Endothelial cell (in vitro differentiated cells): ENCODE measurements at regions not wholly inside any gene's neighbourhood (a gene's known extent, or its start where the extent isn't known, plus 50 kb on each side); places are given as distances from the start of the nearest gene placed in this dataset.

ENCODE experiments used
- DNase-seq: peaks from one replicate; pipeline ENCODE4 v3.0.0; 2021; ENCODE audit warnings: low spot score
- H3K27ac Mint-ChIP-seq: one replicate; pipeline ENCODE4 v1.8.0; 2021; ENCODE audit warnings: mixed read lengths, inconsistent platforms; ENCODE audit not compliant: unreplicated experiment
- H3K27me3 Mint-ChIP-seq: one replicate; pipeline ENCODE4 v1.8.0; 2021; ENCODE audit warnings: mild to moderate bottlenecking, moderate library complexity, mixed read lengths, inconsistent platforms; ENCODE audit not compliant: unreplicated experiment
- H3K36me3 Mint-ChIP-seq: one replicate; pipeline ENCODE4 v1.8.0; 2021; ENCODE audit warnings: mild to moderate bottlenecking, low read depth, mixed read lengths, inconsistent platforms; ENCODE audit not compliant: unreplicated experiment
- H3K4me1 Mint-ChIP-seq: one replicate; pipeline ENCODE4 v1.8.0; 2021; ENCODE audit warnings: mild to moderate bottlenecking, mixed read lengths, inconsistent platforms; ENCODE audit not compliant: unreplicated experiment
- H3K4me3 Mint-ChIP-seq: one replicate; pipeline ENCODE4 v1.8.0; 2021; ENCODE audit warnings: mild to moderate bottlenecking, mixed read lengths, inconsistent platforms; ENCODE audit not compliant: unreplicated experiment
- H3K9me3 Mint-ChIP-seq: one replicate; pipeline ENCODE4 v1.8.0; 2021; ENCODE audit warnings: mixed read lengths, inconsistent platforms; ENCODE audit not compliant: unreplicated experiment
- CTCF ChIP-seq: fragments of 200-600 bp; sonication (generic); IDR thresholded peaks from one replicate; pipeline ENCODE4 v1.5.0; 2021; ENCODE audit warnings: antibody characterized with exemption; ENCODE audit not compliant: unreplicated experiment

DNA sequence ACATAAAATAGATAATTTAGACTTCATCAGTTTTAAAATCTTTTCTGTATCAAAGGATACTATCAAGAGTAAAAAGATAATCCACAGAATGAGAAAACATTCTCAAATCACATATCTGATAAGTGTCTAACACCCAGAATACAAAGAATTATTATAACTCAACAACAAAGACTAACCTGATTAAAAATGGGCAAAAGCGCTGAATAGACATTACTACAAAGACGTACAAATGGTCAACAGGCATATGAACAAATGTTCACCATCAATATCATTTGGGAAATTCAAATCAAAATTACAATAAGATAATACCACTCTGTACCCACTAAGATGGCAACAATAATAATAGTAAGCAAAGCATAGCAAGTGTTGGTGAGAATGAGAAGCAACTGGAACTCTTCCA is 503.8 kb downstream of the CDH26 start:
- no peaks in the 10 kb centered on the region for H3K9me3 Mint-ChIP-seq
- H3K27me3 Mint-ChIP-seq, result peaks cover 3% of the 10 kb centered on the region
- H3K4me1 Mint-ChIP-seq, result no peaks in the 10 kb centered on the region
- no peak overlapping the region for H3K4me3 Mint-ChIP-seq
- DNase-seq, result no peak
- H3K27ac Mint-ChIP-seq, result no peak overlapping the region
- TF ChIP-seq CTCF, result no peak
- no peaks in the 10 kb centered on the region for H3K36me3 Mint-ChIP-seq

DNA sequence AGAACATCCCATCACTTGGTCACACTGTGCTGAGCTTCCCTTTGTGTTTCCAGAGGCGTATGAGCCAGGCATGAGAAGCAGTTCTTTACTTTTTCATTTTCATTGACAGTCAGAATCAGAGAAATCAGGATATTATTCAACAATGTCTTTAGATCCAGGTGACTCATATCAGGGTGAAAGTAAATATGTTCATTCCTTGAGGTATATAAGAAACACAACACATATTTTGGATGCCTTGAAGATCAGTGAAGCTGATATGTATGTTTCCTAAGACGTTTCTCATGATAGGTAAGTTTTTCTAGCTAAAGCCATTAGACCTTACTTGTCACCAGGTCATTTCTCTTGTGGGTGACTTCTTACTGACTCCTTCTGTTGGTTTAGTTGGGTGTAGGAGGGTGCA is 505.6 kb downstream of the CDH26 start:
- Mint-ChIP-seq H3K27ac (no peak overlapping the region), H3K36me3 (no peaks in the 10 kb centered on the region), H3K4me3 (no peak overlapping the region), H3K9me3 (no peaks in the 10 kb centered on the region), H3K27me3 (peaks cover 3% of the 10 kb centered on the region), H3K4me1 (no peaks in the 10 kb centered on the region)
- DNase-seq, result no peak
- no peak for TF ChIP-seq CTCF

DNA sequence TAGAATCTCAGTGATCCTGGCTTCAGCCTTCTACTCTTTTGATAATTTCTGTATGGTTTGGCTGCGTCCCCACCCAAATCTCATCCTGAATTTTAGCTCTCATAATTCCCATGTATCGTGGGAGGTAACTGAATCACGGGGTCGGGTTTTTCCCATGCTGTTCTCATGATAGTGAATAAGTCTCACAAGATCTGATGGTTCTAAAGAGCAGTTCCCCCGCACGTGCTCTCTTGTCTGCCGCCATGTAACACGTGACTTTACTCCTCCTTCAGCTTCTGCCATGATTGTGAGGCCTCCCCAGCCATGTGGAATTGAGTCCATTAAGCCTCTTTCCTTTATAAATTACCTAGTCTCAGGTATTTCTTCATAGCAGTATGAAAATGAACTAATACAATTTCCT is 507.2 kb downstream of the CDH26 start:
- Mint-ChIP-seq H3K27ac (no peak overlapping the region), H3K9me3 (no peaks in the 10 kb centered on the region), H3K27me3 (no peaks in the 10 kb centered on the region), H3K4me3 (no peak overlapping the region), H3K36me3 (no peaks in the 10 kb centered on the region), H3K4me1 (no peaks in the 10 kb centered on the region)
- DNase-seq, result no peak
- TF ChIP-seq CTCF, result no peak

DNA sequence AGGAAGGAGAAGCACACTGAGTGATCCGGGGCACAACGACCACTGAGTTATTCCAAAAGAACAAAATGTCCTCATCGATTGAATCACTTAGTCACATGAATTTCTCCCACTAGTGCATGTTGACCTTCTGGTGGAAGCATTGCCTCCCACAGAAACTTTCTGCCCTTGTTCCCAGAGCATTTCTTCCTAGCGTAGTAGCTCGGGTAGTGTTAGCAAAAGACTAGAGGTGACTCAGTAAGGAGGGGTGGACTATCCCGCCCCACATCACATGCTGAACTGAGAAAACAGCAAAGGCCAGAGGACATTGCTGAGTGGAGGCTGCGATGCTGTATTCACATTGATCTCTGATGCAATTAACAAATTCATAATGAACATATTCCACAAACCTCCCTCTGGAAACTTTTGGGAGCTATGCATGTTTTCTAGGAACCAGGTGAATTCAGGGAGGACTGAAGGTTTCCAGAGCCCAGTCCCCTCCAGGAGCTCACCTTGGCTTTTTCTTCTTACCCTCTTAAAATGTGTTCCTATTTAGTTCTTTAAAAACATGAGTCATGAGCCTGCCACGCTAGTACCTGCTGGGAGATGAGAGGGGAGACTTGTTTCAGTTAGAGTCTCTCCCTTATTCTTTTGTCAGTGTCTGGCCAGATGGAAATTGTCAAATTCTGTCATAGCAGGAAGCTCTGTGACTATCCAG is 507.9 kb downstream of the CDH26 start:
- no peaks in the 10 kb centered on the region for H3K27me3 Mint-ChIP-seq
- TF ChIP-seq CTCF, result no peak
- no peak for DNase-seq
- H3K4me3 Mint-ChIP-seq, result no peak overlapping the region
- no peaks in the 10 kb centered on the region for H3K36me3 Mint-ChIP-seq
- no peaks in the 10 kb centered on the region for H3K4me1 Mint-ChIP-seq
- no peaks in the 10 kb centered on the region for H3K9me3 Mint-ChIP-seq
- no peak overlapping the region for H3K27ac Mint-ChIP-seq

- Mint-ChIP-seq H3K27ac (no peak overlapping the region), H3K4me1 (no peaks in the 10 kb centered on the region), H3K4me3 (no peak overlapping the region)
Measured at GRCh38 chr20:60466687-60467022, 508.4 kb downstream of the CDH26 start.

More at GRCh38 chr20:60466687-60467022, 508.4 kb downstream of the CDH26 start:
- Mint-ChIP-seq H3K27me3 (no peaks in the 10 kb centered on the region), H3K9me3 (no peaks in the 10 kb centered on the region), H3K36me3 (no peaks in the 10 kb centered on the region)
- TF ChIP-seq CTCF, result no peak
- no peak for DNase-seq
